ENCODE measurements at regions not wholly inside any gene's neighbourhood (a gene's known extent, or its start where the extent isn't known, plus 50 kb on each side); places are given as distances from the start of the nearest gene placed in this dataset.

DNA sequence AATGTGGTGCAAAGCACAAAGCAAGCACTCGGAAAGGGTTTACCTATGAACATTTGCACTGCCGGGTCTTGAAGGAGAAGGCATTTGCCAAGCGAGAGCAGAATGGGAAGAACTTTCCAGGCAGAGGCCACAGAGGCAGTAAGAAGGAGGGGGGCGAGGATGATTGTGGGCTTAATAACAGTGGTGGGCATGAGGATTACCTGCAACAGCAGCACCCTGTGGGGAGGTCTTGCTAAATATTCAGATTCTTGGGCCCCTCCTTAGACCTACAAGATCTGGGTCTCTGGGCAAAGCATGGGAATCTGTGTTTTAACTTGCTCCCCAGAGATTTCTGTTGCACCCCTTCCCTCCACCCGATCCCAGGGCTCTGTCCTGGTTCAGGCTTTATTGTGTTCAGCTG lies 75.1 kb upstream of the ZBED5 start:
- no peak overlapping the region for H3K27ac ChIP-seq (ENCODE audit: low read length)
- no peak overlapping the region for H3K9ac ChIP-seq (ENCODE audit: low read depth, low read length)
- no peak overlapping the region for H3K4me2 ChIP-seq (ENCODE audit: insufficient read depth, low read length)
- H3K79me2 ChIP-seq (ENCODE audit: insufficient read depth, low read length) = no peaks in the 10 kb centered on the region
- no peak overlapping the region for H2AFZ ChIP-seq (ENCODE audit: low read depth, low read length)
- H3K9me3 ChIP-seq (ENCODE audit: insufficient read depth, low read length, severe bottlenecking) = no peaks in the 10 kb centered on the region
- H3K4me1 ChIP-seq (ENCODE audit: insufficient read depth, low read length) = peaks cover 17% of the 10 kb centered on the region
- DNase-seq = no peak
- H3K4me3 ChIP-seq (ENCODE audit: low read depth in 1 of 2, low read length in 2 of 2) = no peak overlapping the region
- H3K27me3 ChIP-seq (ENCODE audit: insufficient read depth, low read length, poor library complexity) = peaks cover 76% of the 10 kb centered on the region
- TF ChIP-seq, protein P1, sequence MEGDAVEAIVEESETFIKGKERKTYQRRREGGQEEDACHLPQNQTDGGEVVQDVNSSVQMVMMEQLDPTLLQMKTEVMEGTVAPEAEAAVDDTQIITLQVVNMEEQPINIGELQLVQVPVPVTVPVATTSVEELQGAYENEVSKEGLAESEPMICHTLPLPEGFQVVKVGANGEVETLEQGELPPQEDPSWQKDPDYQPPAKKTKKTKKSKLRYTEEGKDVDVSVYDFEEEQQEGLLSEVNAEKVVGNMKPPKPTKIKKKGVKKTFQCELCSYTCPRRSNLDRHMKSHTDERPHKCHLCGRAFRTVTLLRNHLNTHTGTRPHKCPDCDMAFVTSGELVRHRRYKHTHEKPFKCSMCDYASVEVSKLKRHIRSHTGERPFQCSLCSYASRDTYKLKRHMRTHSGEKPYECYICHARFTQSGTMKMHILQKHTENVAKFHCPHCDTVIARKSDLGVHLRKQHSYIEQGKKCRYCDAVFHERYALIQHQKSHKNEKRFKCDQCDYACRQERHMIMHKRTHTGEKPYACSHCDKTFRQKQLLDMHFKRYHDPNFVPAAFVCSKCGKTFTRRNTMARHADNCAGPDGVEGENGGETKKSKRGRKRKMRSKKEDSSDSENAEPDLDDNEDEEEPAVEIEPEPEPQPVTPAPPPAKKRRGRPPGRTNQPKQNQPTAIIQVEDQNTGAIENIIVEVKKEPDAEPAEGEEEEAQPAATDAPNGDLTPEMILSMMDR (IDR thresholded peaks at IDR 0.05; ENCODE audit: borderline replicate concordance, extremely low read depth, low read length, poor library complexity, severe bottlenecking) = no peak
- no peak for TF ChIP-seq EZH2 (IDR thresholded peaks at IDR 0.05; ENCODE audit: borderline replicate concordance, low read depth, low read length, severe bottlenecking)
- H3K36me3 ChIP-seq (ENCODE audit: insufficient read depth, low read length) = no peaks in the 10 kb centered on the region
- ATAC-seq (ENCODE audit: insufficient read depth, low read depth) = no peak
- H4K20me1 ChIP-seq (ENCODE audit: insufficient read depth, low read length) = no peaks in the 10 kb centered on the region

DNA sequence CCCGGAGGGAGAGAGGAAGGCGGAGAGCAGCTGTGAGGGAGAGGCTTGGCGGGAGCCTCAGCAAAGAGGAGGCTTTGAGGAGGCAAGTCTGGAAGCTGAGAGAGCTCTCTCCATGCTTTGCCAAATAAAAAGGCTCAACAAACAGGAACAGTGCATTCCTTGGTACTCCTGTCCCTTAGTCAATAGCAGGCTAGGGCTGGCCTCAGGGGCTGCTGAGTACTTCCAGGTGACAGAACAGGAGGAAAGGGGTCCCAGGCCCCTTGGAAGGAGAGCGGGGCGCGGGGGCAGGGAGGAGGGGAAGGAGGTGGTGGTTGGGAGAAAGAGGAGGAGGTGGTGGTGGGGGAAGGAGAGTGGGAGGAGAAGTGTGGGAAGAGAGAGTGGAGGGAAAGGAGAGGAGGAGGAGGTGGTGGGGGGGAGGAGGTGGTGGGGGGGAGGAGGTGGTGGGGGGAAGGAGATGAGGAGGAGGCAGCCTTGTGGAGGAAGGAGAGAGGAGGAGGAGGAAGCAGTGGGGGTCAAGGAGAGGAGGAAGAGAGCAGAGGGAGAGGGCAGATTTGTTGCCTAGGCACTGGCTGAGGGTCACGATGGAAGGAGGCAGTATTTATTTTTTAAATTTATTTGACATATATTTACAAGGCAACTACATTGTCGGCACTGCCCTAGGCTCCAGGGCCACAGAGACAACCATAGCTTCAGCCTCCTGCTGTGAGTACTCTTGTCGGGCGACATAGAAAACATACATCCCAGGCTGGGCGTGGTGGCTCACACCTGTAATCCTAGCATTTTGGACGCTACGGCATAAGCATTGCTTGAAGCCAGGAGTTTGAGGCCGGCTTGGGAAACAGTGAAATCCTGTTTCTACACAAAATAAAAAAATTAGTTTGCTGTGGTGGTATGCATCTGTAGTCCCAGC lies 74.2 kb upstream of the ZBED5 start:
- Histone ChIP-seq H3K9me3 (ENCODE audit: insufficient read depth, low read length, severe bottlenecking) (no peaks in the 10 kb centered on the region), H3K27me3 (ENCODE audit: insufficient read depth, low read length, poor library complexity) (peaks cover 79% of the 10 kb centered on the region), H3K4me3 (ENCODE audit: low read depth in 1 of 2, low read length in 2 of 2) (peak overlapping the region in 1 of 2 experiments; percentile 44; a peak in 1 of 4 replicates), H3K4me2 (ENCODE audit: insufficient read depth, low read length) (peak overlapping the region; percentile 62), H4K20me1 (ENCODE audit: insufficient read depth, low read length) (no peaks in the 10 kb centered on the region), H3K27ac (ENCODE audit: low read length) (no peak overlapping the region), H3K4me1 (ENCODE audit: insufficient read depth, low read length) (peaks cover 17% of the 10 kb centered on the region), H3K9ac (ENCODE audit: low read depth, low read length) (no peak overlapping the region), H3K36me3 (ENCODE audit: insufficient read depth, low read length) (no peaks in the 10 kb centered on the region), H2AFZ (ENCODE audit: low read depth, low read length) (no peak overlapping the region; the same call in 1 of the 2 replicates), H3K79me2 (ENCODE audit: insufficient read depth, low read length) (no peaks in the 10 kb centered on the region)
- DNase-seq (no peak), ATAC-seq (ENCODE audit: insufficient read depth, low read depth) (no peak)
- TF ChIP-seq, protein P1 (IDR thresholded peaks at IDR 0.05; ENCODE audit: borderline replicate concordance, extremely low read depth, low read length, poor library complexity, severe bottlenecking) = no peak
- TF ChIP-seq EZH2 (IDR thresholded peaks at IDR 0.05; ENCODE audit: borderline replicate concordance, low read depth, low read length, severe bottlenecking) = no peak

DNA sequence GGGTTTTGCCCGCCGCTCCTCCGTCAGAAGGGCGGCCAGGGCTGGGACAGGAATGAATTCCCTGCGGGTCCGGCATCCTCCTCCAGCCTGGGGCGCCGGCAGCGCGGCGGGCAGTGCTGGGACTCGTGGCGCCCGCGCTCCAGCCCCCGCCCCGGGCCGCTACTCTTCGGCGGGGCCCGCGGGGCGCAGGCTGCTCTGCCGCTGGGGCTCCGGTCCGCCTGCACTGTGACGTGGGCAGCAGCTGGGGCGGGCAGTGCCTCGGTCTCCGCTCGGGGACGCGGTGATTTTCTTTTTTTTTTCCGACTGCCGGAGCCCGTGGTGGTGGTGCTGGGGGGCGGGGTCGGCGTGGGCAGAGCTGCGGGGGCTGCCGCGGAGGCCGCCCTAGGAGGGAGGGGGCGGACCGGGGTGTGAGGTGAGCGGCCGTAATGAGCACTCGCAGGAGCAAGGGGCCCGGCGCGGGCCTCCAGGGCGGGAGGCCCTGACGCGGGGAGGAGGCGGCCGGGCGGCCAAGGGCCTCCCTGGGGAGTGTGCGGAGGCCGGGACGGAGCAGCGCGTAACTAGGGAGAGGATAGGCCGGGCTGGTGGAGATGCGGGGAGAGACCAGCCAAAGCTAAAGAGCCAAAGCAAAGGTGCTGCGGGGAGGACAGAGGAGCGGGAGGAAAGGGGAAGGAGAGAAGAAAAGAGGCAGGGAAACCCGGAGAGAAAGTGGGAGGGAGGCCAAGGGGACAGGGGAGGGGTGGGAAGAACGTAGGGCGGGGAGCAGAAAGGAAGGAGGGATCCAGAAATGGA lies 73.3 kb upstream of the ZBED5 start:
- Histone ChIP-seq H4K20me1 (ENCODE audit: insufficient read depth, low read length) (no peaks in the 10 kb centered on the region), H3K27me3 (ENCODE audit: insufficient read depth, low read length, poor library complexity) (peaks cover 86% of the 10 kb centered on the region), H3K9me3 (ENCODE audit: insufficient read depth, low read length, severe bottlenecking) (no peaks in the 10 kb centered on the region), H3K4me1 (ENCODE audit: insufficient read depth, low read length) (peaks cover 17% of the 10 kb centered on the region), H3K4me2 (ENCODE audit: insufficient read depth, low read length) (peak overlapping the region; percentile 62), H3K36me3 (ENCODE audit: insufficient read depth, low read length) (no peaks in the 10 kb centered on the region), H3K9ac (ENCODE audit: low read depth, low read length) (peak overlapping the region; percentile 18; the same call in 1 of the 2 replicates), H3K79me2 (ENCODE audit: insufficient read depth, low read length) (no peaks in the 10 kb centered on the region), H2AFZ (ENCODE audit: low read depth, low read length) (peak overlapping the region; percentile 18; the same call in 1 of the 2 replicates), H3K4me3 (ENCODE audit: low read depth in 1 of 2, low read length in 2 of 2) (peak overlapping the region in 1 of 2 experiments; percentile 44; a peak in 3 of 4 replicates), H3K27ac (ENCODE audit: low read length) (no peak overlapping the region)
- ATAC-seq (ENCODE audit: insufficient read depth, low read depth) (peak; percentile 57), DNase-seq (peak; percentile 15)
- peak; percentile 98 for TF ChIP-seq EZH2 (IDR thresholded peaks at IDR 0.05; ENCODE audit: borderline replicate concordance, low read depth, low read length, severe bottlenecking)
- TF ChIP-seq, protein P1 (IDR thresholded peaks at IDR 0.05; ENCODE audit: borderline replicate concordance, extremely low read depth, low read length, poor library complexity, severe bottlenecking) = no peak

Measured in DND-41 (cell line).